HG02840 (cell line): ENCODE measurements at regions not wholly inside any gene's neighbourhood (a gene's known extent, or its start where the extent isn't known, plus 50 kb on each side); places are given as distances from the start of the nearest gene placed in this dataset.
"Not testable (repeated sequence)": the region's sequence is repeated elsewhere in the genome, so short reads cannot be mapped to it uniquely, and the experiment has no call there.

Experiments used
- ATAC-seq: cut with Tn5 transposase; IDR thresholded peaks from one replicate; pipeline ENCODE4 v1.9.1; 2021; ENCODE audit warnings: mild to moderate bottlenecking, moderate library complexity, moderate number of reproducible peaks; ENCODE audit not compliant: unreplicated experiment, low FRiP score

DNA sequence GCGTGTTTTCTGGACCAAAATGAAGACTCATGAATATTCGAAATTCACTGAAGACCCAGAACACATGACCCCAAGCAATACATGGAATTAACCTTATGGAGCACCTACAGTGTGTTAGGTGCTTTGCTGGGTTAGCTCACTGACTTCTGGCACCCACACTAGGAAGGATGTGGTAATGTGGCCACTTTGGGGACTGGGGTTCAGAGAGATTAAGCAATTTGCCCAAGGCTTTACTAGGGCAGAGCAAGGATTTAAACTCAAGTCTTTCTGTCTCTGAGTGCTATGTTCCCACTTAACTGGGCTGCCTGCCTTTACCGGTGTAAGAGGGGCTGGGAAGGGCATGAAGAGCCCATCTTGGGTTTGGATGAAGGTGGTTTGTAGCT is 162.0 kb upstream of the ATP6AP2 start:
- no peak for ATAC-seq

DNA sequence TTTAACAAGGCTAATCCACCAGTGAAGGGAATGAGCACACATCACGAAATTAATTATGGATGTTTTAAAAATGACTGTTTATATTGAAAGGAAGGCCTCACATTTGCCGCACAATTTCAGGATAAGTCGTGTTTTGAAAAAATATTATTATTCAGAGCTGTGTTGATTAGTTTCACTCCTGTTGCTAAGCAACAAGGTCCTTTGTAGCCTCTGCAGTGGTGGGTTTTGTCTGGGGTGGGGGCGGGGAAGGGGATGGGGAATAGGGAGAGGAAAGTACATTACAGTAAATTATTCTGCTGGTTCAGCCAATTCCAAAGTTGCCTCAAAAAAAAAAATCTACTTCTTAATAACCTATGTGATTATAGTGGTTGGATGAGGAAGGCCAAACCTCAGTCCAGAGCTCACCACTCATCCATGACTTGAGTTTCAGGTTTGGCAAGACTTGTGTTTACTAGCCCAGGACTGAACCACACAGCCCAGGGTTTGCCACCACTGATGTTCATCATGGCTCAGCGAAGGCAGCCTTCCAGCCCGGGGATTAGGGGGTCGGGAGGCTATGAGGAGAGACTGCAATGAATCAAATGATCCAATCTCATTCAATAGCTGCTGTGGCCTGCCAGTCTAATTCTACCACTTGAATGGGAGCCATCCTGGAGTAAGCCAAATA is 162.5 kb upstream of the ATP6AP2 start:
- ATAC-seq = no peak

DNA sequence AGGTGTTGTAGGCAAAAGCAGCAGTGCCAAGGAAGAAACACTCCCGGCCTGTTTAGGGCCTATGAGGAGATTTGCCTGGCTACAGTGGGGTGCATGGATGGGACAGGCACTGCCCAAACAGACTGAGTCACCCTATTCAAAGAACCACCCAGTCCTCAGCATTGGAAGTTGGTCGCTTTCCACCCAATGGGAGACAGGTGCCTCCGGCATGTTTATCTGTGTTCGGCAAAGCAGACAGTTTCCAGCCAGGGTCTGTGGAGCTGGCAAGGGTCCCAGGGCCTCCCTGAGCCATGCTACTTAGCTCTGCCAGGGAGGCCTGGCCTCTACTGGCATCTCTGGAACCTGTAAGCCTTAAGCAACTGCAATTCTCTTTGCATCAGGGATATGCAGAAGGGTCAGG is 165.1 kb upstream of the ATP6AP2 start:
- no peak for ATAC-seq

- ATAC-seq = no peak
Measured at GRCh38 chrX:40414335-40414734, 166.4 kb upstream of the ATP6AP2 start.

- no peak for ATAC-seq
Measured at GRCh38 chrX:40411340-40412111, 169.2 kb upstream of the ATP6AP2 start.

- ATAC-seq = no peak
Measured at GRCh38 chrX:40410859-40411258, 169.9 kb upstream of the ATP6AP2 start.

DNA sequence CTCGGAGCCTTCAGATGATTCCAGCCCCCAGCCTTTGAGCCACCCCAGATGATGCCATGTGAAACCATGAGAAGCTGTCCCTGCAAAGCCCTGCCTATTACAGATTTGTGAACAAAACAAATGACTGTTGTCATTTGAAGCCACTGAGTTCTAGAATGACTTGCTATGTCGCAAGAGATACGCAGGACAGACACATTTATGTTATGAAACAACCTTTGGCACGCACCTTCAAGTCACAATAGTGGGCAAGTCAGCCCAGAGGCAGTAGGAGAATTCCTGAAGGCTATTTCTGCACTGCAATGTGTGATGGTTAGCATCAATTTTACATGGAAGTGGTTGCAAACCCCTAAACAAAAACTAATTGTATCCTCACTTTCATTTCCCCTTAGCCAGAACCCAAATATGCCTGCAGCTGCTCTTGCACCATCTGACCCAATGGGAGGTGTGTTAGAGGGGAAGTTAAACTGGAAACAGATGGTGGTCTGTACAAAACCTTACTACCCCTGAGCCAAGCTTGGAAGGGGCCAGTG is 174.4 kb upstream of the ATP6AP2 start:
- ATAC-seq = no peak

- ATAC-seq = no peak
Measured at GRCh38 chrX:40405399-40405798, 175.4 kb upstream of the ATP6AP2 start.

- no peak for ATAC-seq
Measured at GRCh38 chrX:40403757-40404156, 177.0 kb upstream of the ATP6AP2 start.

- no peak for ATAC-seq
Measured at GRCh38 chrX:40402831-40403533, 177.8 kb upstream of the ATP6AP2 start.

DNA sequence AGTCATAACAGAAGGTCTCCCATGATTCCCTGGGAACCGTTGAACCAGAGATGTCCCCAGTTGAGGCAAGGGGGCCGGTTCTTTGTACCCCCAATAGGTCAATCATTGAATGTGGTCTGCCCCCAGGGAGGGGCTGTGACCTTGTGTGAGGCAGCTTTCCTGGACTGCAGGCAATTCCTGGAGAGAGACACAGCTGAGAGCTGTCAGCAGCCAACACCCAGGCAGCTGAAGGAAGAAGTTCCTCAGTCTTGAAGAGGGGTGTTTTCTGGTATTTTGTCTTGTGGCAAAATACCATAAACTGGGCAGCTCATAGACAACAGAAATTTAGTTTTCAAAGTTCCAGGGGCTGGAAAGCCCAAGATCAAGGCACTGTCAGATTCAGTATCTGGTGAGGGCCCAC is 185.7 kb upstream of the ATP6AP2 start:
- no peak for ATAC-seq

- no peak for ATAC-seq
Measured at GRCh38 chrX:40394302-40394701, 186.5 kb upstream of the ATP6AP2 start.

- ATAC-seq = no peak
Measured at GRCh38 chrX:40392599-40392998, 188.2 kb upstream of the ATP6AP2 start.

DNA sequence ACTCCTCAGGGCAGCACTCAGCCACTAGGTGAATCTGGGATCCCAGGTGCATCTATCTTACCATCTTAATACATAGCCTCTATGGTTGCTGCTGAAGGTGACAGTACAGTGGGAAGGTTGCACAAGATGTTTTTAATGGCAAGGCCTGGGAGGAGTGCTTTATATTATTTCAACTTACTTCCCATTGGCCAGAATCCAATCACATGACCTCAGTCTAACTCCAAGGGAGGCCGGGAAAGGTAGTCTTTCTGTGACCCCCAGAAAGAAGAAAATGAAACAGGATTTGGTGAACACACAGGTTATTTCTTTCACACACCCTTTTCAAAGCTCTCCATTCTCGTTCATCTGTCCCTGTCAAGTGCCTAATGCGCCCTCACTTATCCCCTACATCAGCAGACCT is 189.1 kb upstream of the ATP6AP2 start:
- ATAC-seq = no peak

GRCh38 chrX:40389555-40389954 is 191.2 kb upstream of the ATP6AP2 start:
- ATAC-seq = no peak

DNA sequence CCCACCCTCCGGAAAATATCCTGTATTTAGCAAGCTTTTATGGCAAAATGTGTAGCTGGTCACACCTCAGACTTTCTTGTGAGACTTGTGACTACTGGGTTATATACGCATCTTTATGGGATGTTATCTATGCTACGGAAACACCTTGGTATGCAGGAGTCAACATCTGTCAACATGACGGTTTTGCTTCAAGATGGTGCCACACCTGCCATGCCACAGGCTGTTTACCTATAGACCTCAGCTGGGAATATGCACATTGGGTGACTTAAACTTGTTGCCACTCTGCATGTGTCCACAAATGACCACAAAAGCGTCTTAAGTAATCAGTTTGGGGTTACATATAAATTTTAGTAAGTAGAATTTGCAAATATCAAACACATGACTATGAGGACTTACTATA is 192.3 kb upstream of the ATP6AP2 start:
- no peak for ATAC-seq

DNA sequence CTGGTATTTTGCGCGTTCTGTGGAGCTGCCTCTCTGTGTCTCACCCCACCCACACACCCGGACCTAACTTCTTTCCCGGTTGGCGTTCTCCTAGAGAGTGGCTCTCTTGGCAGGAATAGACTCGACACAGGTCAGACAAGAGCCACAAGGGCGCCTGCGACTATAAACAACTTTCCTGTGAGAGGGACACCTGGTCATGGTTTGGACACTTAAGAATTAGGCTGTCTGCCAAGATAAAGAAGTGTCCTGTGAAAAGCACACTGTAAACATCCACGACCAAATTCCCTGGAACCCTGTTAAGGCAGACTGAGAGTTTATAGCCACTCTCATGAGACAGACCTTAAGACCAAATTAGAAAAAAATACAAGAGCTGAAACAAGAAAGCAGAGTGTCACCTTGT is 192.9 kb upstream of the ATP6AP2 start:
- ATAC-seq = not testable (repeated sequence)

GRCh38 chrX:40387311-40387710 is 193.5 kb upstream of the ATP6AP2 start:
- ATAC-seq = not testable (repeated sequence)

- ATAC-seq = no peak
Measured at GRCh38 chrX:40385682-40386081, 195.1 kb upstream of the ATP6AP2 start.

- ATAC-seq = no peak
Measured at GRCh38 chrX:40385256-40385655, 195.5 kb upstream of the ATP6AP2 start.

DNA sequence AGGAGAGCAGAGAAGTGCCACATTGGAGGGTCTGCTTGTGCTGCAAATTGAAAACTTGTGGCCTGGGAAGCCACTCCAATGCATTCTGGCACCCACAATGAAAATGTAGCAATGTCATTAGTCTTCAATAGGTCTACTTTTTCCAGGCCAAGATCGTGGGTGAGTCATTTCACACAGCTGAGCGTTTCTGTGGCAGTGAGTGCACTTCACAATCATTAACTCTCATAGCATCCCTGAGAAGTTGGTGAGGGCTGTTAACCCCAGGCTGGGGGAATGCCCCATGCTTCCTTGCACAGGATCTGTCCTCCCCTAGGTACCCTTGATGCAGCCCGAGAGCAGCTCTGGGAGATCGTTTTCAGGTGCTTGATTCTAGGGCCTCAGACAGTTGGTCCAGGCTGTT is 196.8 kb upstream of the ATP6AP2 start:
- no peak for ATAC-seq
